ENCODE measurements at regions not wholly inside any gene's neighbourhood (a gene's known extent, or its start where the extent isn't known, plus 50 kb on each side); places are given as distances from the start of the nearest gene placed in this dataset.

DNA sequence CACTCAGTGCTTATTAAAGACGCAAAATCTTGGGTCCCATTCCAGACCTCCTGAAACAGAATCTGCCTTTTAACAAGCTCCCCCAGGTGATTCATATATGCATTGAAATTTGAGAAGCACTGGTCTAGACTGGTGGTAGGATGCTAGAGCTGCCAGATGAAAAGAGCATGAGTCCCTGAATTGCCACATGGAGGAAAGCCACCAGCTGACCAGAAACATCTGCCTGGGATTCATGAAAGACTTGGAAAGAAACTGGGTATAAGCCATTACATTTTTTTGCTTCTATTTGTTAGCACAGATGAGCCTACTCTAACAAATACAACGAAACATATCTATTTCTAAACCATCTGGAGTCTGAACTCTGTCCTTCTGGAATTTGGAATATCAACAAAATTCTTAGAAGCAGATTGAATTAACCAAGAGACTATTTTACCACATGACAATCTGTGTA lies 228.9 kb downstream of the RBM43 start:
- TF ChIP-seq, protein P1, sequence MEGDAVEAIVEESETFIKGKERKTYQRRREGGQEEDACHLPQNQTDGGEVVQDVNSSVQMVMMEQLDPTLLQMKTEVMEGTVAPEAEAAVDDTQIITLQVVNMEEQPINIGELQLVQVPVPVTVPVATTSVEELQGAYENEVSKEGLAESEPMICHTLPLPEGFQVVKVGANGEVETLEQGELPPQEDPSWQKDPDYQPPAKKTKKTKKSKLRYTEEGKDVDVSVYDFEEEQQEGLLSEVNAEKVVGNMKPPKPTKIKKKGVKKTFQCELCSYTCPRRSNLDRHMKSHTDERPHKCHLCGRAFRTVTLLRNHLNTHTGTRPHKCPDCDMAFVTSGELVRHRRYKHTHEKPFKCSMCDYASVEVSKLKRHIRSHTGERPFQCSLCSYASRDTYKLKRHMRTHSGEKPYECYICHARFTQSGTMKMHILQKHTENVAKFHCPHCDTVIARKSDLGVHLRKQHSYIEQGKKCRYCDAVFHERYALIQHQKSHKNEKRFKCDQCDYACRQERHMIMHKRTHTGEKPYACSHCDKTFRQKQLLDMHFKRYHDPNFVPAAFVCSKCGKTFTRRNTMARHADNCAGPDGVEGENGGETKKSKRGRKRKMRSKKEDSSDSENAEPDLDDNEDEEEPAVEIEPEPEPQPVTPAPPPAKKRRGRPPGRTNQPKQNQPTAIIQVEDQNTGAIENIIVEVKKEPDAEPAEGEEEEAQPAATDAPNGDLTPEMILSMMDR (IDR thresholded peaks at IDR 0.05): no peak
- TF ChIP-seq POLR2A (IDR thresholded peaks at IDR 0.05): no peak

All from esophagus squamous epithelium (tissue), 4 donors.